ENCODE measurements at regions not wholly inside any gene's neighbourhood (a gene's known extent, or its start where the extent isn't known, plus 50 kb on each side); places are given as distances from the start of the nearest gene placed in this dataset.

DNA sequence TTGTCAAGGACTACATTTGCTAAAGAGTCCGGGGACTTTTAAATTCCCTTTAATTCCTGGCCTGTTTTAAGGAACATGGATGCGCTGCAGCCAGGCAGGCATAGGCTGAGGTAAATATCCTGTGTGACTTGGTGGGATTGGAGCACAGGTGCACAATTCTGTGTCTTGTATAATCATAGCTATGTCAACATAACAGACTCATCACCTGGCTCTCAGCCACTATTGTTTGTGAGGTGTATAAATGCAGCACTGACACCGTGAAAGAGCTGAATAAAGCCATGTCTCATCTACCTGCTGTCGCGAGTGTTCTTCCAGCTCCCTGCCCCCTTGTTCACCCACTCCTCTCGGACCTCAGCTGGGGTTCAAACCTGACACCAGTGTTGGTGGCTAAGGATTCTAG is 109.7 kb downstream of the MFSD1 start:
- Histone ChIP-seq H3K9ac (ENCODE audit: low read depth in 2 of 2, low read length in 2 of 2) (no peak overlapping the region), H3K27me3 (no peaks in the 10 kb centered on the region), H3K27ac (no peak overlapping the region), H3K4me1 (no peaks in the 10 kb centered on the region), H3K9me3 (no peaks in the 10 kb centered on the region), H3K36me3 (no peaks in the 10 kb centered on the region), H3K4me3 (no peak overlapping the region)
- DNase-seq, result no peak
- TF ChIP-seq CTCF (IDR thresholded peaks at IDR 0.05), result no peak
- intact Hi-C loops (cut with DNase I), result no loop called here

DNA sequence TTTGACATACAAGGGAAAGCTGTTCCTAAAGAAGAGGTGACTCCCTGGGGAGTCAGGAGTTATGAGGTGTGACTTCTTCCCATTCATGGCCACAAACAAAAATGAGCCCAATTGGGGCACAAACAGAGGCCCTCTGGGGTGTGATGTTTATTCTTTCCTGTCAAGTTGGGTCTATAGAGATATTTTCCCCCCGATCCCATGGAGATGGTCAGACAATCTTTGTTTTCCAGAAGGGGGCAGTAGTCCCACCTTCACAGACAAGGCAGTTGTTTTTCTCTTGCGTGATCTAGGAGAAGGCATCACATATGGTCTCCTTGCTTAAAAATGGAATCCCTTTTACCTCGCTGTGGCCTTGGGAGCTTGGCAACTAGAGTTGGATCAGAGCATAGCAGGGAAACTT is 110.3 kb downstream of the MFSD1 start:
- Histone ChIP-seq H3K9me3 (no peaks in the 10 kb centered on the region), H3K9ac (ENCODE audit: low read depth in 2 of 2, low read length in 2 of 2) (no peak overlapping the region), H3K27me3 (no peaks in the 10 kb centered on the region), H3K4me1 (no peaks in the 10 kb centered on the region), H3K4me3 (no peak overlapping the region), H3K36me3 (no peaks in the 10 kb centered on the region), H3K27ac (no peak overlapping the region)
- intact Hi-C loops (cut with DNase I), result no loop called here
- no peak for DNase-seq
- TF ChIP-seq CTCF (IDR thresholded peaks at IDR 0.05), result no peak

GRCh38 chr3:158912621-158913020 is 110.8 kb downstream of the MFSD1 start:
- Histone ChIP-seq H3K4me1 (no peaks in the 10 kb centered on the region), H3K27me3 (no peaks in the 10 kb centered on the region), H3K36me3 (no peaks in the 10 kb centered on the region), H3K9me3 (no peaks in the 10 kb centered on the region), H3K27ac (no peak overlapping the region), H3K9ac (ENCODE audit: low read depth in 2 of 2, low read length in 2 of 2) (no peak overlapping the region), H3K4me3 (no peak overlapping the region)
- DNase-seq, result no peak
- no peak for TF ChIP-seq CTCF (IDR thresholded peaks at IDR 0.05)
- intact Hi-C loops (cut with DNase I), result no loop called here

DNA sequence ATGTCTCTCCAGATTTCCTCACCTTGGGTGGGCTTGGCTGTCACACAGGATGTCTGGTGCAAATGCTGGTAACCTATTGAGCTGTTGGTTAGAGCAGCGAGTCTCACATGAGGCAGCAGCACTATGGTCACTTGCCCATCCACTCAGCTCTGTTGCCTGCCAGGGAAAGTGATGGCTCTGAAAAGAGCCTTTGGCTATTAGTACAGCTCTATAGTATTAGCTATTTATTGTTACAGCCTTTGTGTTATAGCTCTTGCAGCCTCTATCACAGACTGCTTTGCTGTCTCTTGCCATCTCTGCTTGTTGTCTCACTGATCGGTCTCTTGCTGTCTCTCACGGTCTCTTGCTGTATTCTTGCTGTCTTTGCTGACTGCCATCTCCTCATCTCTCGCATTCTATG is 114.3 kb downstream of the MFSD1 start:
- no peaks in the 10 kb centered on the region for H3K27me3 ChIP-seq
- no peak overlapping the region for H3K27ac ChIP-seq
- H3K36me3 ChIP-seq, result no peaks in the 10 kb centered on the region
- H3K4me3 ChIP-seq, result no peak overlapping the region
- DNase-seq, result no peak
- H3K9ac ChIP-seq (ENCODE audit: low read depth in 2 of 2, low read length in 2 of 2), result no peak overlapping the region
- no peak for TF ChIP-seq CTCF (IDR thresholded peaks at IDR 0.05)
- H3K9me3 ChIP-seq, result no peaks in the 10 kb centered on the region
- H3K4me1 ChIP-seq, result no peaks in the 10 kb centered on the region
- intact Hi-C loops (cut with DNase I), result loop anchor here (5.0 kb wide), 3 partner anchors 69 to 336 kb away; no protein-coding TSS in a partner anchor

DNA sequence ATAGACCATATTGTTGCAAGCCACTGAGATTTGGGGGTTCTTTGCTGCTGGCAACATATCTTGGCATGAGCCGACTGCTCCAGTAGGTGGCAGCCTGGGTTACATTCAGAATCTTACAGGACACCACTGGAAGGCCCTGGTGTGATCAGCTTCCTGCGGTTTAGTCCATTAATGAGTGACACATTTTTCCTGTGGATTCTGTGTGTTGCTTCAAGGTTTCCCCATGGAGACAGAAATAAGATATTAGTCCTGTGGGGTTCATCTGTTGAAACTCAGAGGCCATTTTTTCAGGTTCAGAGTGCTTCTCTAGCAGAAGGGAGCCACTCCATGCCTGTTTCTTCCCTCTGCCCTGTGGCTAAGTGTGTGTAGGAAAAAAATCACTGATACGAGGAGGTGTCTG is 116.2 kb downstream of the MFSD1 start:
- Histone ChIP-seq H3K36me3 (no peaks in the 10 kb centered on the region), H3K9me3 (no peaks in the 10 kb centered on the region), H3K9ac (ENCODE audit: low read depth in 2 of 2, low read length in 2 of 2) (no peak overlapping the region), H3K4me3 (no peak overlapping the region), H3K27ac (no peak overlapping the region), H3K27me3 (no peaks in the 10 kb centered on the region), H3K4me1 (no peaks in the 10 kb centered on the region)
- intact Hi-C loops (cut with DNase I), result loop anchor here (5.0 kb wide), 3 partner anchors 71 to 334 kb away; no protein-coding TSS in a partner anchor
- peak; percentile 47 for TF ChIP-seq CTCF (IDR thresholded peaks at IDR 0.05)
- peak; percentile 48 for DNase-seq

GRCh38 chr3:158918451-158918850 is 116.6 kb downstream of the MFSD1 start:
- no peaks in the 10 kb centered on the region for H3K27me3 ChIP-seq
- H3K9me3 ChIP-seq, result no peaks in the 10 kb centered on the region
- TF ChIP-seq CTCF (IDR thresholded peaks at IDR 0.05), result no peak
- H3K36me3 ChIP-seq, result no peaks in the 10 kb centered on the region
- H3K4me1 ChIP-seq, result no peaks in the 10 kb centered on the region
- no peak overlapping the region for H3K9ac ChIP-seq (ENCODE audit: low read depth in 2 of 2, low read length in 2 of 2)
- DNase-seq, result no peak
- H3K4me3 ChIP-seq, result no peak overlapping the region
- H3K27ac ChIP-seq, result no peak overlapping the region
- intact Hi-C loops (cut with DNase I), result loop anchor here (5.0 kb wide), 3 partner anchors 71 to 334 kb away; no protein-coding TSS in a partner anchor

All from colonic mucosa (tissue), 4 donors.